Gastroesophageal sphincter (tissue), 3 donors: ENCODE measurements at regions not wholly inside any gene's neighbourhood (a gene's known extent, or its start where the extent isn't known, plus 50 kb on each side); places are given as distances from the start of the nearest gene placed in this dataset.

ENCODE experiments used
- CTCF ChIP-seq, 4 experiments: fragments of 200-600 bp in 2 of 4; fragments of 450-650 bp in 2 of 4; sonication (generic) in 1 of 4; IDR thresholded peaks; one replicate each; pipeline ENCODE4 v1.5.1; 2017 to 2019; ENCODE audit warnings: antibody characterized with exemption in 4 of 4, mild to moderate bottlenecking in 2 of 4, moderate library complexity in 2 of 4
- POLR2A ChIP-seq, 2 donors: fragments of 450-650 bp; IDR thresholded peaks; one replicate each; pipeline ENCODE4 v1.6.1; 2017; ENCODE audit warnings: antibody characterized with exemption in 2 of 2, mild to moderate bottlenecking in 2 of 2, moderate library complexity in 1 of 2

- no peak for TF ChIP-seq CTCF (IDR thresholded peaks at IDR 0.05)
- no peak for TF ChIP-seq POLR2A (IDR thresholded peaks at IDR 0.05)
Measured at GRCh38 chr4:64771149-64771548, 361.9 kb upstream of the TECRL start.
